ENCODE measurements at regions not wholly inside any gene's neighbourhood (a gene's known extent, or its start where the extent isn't known, plus 50 kb on each side); places are given as distances from the start of the nearest gene placed in this dataset. TPM values are rescaled to one million over a fixed set of nuclear protein-coding genes. Genes with fewer than 3 reads are reported as not detected.
"Not testable (repeated sequence)": the region's sequence is repeated elsewhere in the genome, so short reads cannot be mapped to it uniquely, and the experiment has no call there.

DNA sequence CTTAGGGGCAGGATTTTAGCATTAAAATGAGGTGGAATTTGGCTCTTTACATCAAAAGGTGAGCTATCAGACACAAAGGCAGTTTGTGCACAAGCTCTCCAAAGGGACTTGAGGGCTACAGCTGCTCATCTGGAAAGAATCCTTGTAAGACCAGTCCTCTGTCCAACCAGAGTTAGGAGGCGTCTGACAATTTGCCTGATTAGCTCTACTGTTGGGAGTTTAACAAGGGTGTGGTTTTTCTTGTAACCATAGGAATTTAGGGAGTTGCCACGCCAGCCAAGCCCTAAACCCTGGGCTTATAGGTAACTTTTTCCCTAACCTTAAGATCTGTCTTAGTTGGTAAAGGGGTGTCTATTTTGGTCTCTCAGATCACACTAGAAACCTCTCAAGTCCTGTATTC lies 55.0 kb upstream of the PLGLB2 start:
- H3K27me3 Mint-ChIP-seq; H3K27ac Mint-ChIP-seq; CTCF ChIA-PET; H3K4me1 Mint-ChIP-seq (ENCODE audit: low read depth); intact Hi-C loops (cut with micrococcal nuclease); H3K36me3 Mint-ChIP-seq (ENCODE audit: low read depth); DNase-seq; H3K9me3 Mint-ChIP-seq; ATAC-seq; POLR2A ChIA-PET; H3K4me3 Mint-ChIP-seq: not testable (repeated sequence)

DNA sequence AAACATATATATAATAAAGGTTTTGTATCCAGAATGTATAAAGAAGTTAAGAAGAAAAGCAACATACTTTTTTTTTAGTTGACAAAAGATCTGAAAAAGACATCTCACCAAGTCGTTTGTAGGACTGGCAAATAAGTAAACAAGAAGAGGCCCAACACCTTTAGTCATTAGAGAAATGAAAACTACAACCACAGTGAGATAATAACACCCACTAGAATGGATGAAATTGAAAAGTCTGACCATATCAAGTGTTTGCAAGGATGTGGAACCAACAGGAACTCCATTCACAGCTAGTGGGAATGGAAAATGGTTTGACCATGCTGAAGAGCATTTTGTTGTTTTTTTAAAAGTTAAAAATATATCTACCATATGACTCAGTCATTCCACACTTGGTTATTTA lies 54.0 kb upstream of the PLGLB2 start:
- H3K4me1 Mint-ChIP-seq (ENCODE audit: low read depth); DNase-seq; H3K27ac Mint-ChIP-seq; H3K9me3 Mint-ChIP-seq; POLR2A ChIA-PET; CTCF ChIA-PET; H3K4me3 Mint-ChIP-seq; H3K27me3 Mint-ChIP-seq; intact Hi-C loops (cut with micrococcal nuclease); H3K36me3 Mint-ChIP-seq (ENCODE audit: low read depth): not testable (repeated sequence)
- peak; percentile 53 for ATAC-seq

DNA sequence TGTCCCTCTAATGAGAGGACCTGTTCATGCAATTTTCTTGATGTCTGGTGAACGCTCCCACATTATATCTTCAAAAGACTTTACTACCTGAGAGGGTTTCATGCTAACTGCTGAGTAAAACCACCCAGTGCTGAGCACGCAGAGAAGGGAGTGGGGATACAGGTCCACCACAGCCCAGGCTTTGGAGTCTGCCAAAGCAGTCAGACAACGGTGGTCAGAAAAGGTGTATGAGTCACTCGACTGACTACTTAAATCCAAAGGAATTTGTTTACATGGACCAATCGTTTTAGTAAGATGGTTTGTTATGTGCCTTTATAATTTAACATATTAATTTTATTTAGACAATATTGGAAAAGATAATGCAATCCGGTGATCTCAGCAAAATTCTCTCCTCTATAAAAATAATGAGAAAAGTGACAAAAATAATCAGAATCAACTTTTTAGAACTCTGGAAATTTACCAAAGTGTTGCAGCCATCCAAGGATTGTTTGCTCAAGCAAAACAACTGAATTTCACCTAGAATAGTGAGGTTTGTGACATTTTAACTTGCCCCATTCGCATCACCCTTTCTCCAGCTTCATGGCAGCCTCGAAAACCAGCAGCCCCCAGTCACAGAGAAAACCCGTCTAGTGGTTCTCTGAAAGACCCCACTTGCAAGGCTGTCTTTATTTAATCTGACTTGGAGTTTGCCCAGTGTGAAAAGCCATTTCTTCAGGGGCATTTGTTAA lies 52.1 kb upstream of the PLGLB2 start:
- H3K27ac Mint-ChIP-seq; ATAC-seq; POLR2A ChIA-PET; H3K4me1 Mint-ChIP-seq (ENCODE audit: low read depth); CTCF ChIA-PET; H3K27me3 Mint-ChIP-seq; DNase-seq; intact Hi-C loops (cut with micrococcal nuclease); H3K9me3 Mint-ChIP-seq; H3K36me3 Mint-ChIP-seq (ENCODE audit: low read depth); H3K4me3 Mint-ChIP-seq: not testable (repeated sequence)

Small RNA genes lying in the stretch of these regions (microRNA-seq; reads per million reads assigned to microRNA genes)
- gene MIR4771-1 (ENCODE audit: borderline microRNAs expressed, borderline replicate concordance) = not detected
